ENCODE measurements at regions not wholly inside any gene's neighbourhood (a gene's known extent, or its start where the extent isn't known, plus 50 kb on each side); places are given as distances from the start of the nearest gene placed in this dataset.
"Not testable (repeated sequence)": the region's sequence is repeated elsewhere in the genome, so short reads cannot be mapped to it uniquely, and the experiment has no call there.

DNA sequence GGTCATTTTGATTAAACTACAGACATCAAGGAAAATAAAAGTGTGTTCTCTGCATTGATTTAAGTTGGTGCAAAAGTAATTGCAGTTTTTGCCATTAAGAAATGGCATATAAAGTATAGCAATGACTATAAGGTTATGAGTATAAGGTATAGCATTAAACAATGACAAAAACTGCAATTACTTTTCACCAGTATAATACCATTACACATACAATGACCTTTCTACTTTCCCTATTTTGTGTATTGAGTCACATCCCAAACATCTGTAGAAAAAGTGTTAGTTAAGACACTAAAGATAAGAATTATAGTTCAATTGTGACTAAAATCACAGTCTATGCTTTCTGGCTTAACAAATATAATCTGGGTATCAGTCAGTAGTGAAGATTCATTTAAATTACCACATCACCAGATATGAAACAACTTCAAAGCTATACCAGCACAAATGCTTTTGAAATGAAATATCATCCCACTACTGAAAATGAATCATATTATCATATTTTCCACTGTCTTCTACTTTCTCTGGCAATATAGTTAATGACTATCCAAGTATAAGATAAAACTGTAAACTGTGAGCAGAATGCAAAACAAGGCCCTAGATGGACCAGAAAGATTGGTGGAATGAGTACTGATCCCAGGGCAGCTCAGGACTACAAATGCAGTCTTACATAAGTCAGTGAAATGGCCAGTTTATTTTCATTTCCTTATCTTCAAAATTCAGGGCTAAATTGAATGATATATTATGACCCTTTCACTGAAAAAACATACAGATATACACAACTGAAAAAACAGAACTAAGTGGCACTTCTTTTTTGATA lies 241.1 kb downstream of the ANTXR2 start:
- Histone ChIP-seq H3K4me1 (ENCODE audit: insufficient read depth, poor library complexity, severe bottlenecking) (no peaks in the 10 kb centered on the region), H3K27me3 (ENCODE audit: insufficient read depth, poor library complexity, severe bottlenecking) (no peaks in the 10 kb centered on the region), H3K36me3 (ENCODE audit: low read depth) (no peaks in the 10 kb centered on the region), H3K27ac (ENCODE audit: poor library complexity, severe bottlenecking) (no peak overlapping the region), H3K4me3 (ENCODE audit: severe bottlenecking) (no peak overlapping the region), H3K9me3 (ENCODE audit: severe bottlenecking) (no peaks in the 10 kb centered on the region)
- DNase-seq (ENCODE audit: low spot score) (no peak), ATAC-seq (ENCODE audit: low read depth) (no peak)
- TF ChIP-seq, protein P1, sequence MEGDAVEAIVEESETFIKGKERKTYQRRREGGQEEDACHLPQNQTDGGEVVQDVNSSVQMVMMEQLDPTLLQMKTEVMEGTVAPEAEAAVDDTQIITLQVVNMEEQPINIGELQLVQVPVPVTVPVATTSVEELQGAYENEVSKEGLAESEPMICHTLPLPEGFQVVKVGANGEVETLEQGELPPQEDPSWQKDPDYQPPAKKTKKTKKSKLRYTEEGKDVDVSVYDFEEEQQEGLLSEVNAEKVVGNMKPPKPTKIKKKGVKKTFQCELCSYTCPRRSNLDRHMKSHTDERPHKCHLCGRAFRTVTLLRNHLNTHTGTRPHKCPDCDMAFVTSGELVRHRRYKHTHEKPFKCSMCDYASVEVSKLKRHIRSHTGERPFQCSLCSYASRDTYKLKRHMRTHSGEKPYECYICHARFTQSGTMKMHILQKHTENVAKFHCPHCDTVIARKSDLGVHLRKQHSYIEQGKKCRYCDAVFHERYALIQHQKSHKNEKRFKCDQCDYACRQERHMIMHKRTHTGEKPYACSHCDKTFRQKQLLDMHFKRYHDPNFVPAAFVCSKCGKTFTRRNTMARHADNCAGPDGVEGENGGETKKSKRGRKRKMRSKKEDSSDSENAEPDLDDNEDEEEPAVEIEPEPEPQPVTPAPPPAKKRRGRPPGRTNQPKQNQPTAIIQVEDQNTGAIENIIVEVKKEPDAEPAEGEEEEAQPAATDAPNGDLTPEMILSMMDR (IDR thresholded peaks at IDR 0.05; ENCODE audit: poor library complexity, severe bottlenecking) = no peak

DNA sequence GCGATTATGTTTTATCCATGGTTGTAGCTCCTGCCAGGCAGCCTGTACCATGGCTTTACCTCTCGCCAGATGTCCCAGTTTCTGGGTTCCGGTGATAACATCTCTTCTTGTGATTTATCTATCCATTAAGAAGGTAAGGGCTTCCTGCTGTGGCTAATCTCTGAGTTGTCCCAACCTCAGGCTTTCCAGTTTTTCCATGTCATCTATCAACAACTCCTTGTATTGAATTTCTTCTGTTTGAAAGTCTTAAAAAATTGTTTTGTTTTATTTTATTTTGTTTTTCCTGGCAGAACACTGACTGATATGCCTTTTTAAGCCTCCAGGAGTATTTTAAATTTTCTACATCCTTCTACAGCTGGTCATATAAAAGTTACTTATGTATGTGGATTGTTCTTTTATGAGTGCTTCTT lies 241.9 kb downstream of the ANTXR2 start:
- TF ChIP-seq, protein P1 (IDR thresholded peaks at IDR 0.05; ENCODE audit: poor library complexity, severe bottlenecking) = no peak
- Histone ChIP-seq H3K27me3 (ENCODE audit: insufficient read depth, poor library complexity, severe bottlenecking) (no peaks in the 10 kb centered on the region), H3K36me3 (ENCODE audit: low read depth) (no peaks in the 10 kb centered on the region), H3K4me3 (ENCODE audit: severe bottlenecking) (no peak overlapping the region), H3K27ac (ENCODE audit: poor library complexity, severe bottlenecking) (no peak overlapping the region), H3K4me1 (ENCODE audit: insufficient read depth, poor library complexity, severe bottlenecking) (no peaks in the 10 kb centered on the region), H3K9me3 (ENCODE audit: severe bottlenecking) (no peaks in the 10 kb centered on the region)
- no peak for DNase-seq (ENCODE audit: low spot score)
- ATAC-seq (ENCODE audit: low read depth) = no peak

- no peaks in the 10 kb centered on the region for H3K27me3 ChIP-seq (ENCODE audit: insufficient read depth, poor library complexity, severe bottlenecking)
- DNase-seq (ENCODE audit: low spot score) = no peak
- no peak overlapping the region for H3K4me3 ChIP-seq (ENCODE audit: severe bottlenecking)
- TF ChIP-seq, protein P1 (IDR thresholded peaks at IDR 0.05; ENCODE audit: poor library complexity, severe bottlenecking) = no peak
- ATAC-seq (ENCODE audit: low read depth) = no peak
- H3K27ac ChIP-seq (ENCODE audit: poor library complexity, severe bottlenecking) = no peak overlapping the region
- H3K9me3 ChIP-seq (ENCODE audit: severe bottlenecking) = no peaks in the 10 kb centered on the region
- no peaks in the 10 kb centered on the region for H3K36me3 ChIP-seq (ENCODE audit: low read depth)
- H3K4me1 ChIP-seq (ENCODE audit: insufficient read depth, poor library complexity, severe bottlenecking) = no peaks in the 10 kb centered on the region
Observed at GRCh38 chr4:79827283-79827682, 245.7 kb downstream of the ANTXR2 start.

DNA sequence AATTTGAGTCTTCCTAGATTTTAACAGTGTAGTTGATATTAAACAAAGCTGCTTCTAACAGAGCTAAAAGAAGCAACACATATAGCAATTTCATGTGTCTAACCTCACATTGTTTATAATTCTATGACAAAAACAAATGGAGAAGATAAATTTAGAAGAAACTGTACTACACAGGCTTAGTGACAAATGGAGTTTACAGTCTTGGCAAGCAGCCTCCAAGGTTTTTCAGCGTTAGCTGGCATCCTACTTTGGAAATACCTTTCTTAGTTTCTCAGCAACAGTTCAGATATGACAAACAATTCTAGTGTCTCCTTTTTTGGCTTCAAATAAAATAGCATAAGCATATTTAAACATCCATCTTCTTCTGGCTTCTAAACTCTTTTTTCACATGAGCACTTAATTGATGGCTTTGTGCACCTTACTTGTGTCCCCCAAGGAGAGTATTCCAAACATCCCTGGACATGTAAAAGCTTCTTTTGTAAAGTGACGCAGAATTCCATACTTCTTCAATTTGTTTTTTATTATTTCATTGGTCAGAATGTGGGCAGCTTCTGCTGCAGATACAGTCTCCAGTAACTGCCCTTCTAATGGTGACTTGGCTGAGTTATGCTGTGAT lies 249.8 kb downstream of the ANTXR2 start:
- Histone ChIP-seq H3K27me3 (ENCODE audit: insufficient read depth, poor library complexity, severe bottlenecking) (no peaks in the 10 kb centered on the region), H3K4me3 (ENCODE audit: severe bottlenecking) (no peak overlapping the region), H3K36me3 (ENCODE audit: low read depth) (no peaks in the 10 kb centered on the region), H3K9me3 (ENCODE audit: severe bottlenecking) (no peaks in the 10 kb centered on the region), H3K4me1 (ENCODE audit: insufficient read depth, poor library complexity, severe bottlenecking) (no peaks in the 10 kb centered on the region), H3K27ac (ENCODE audit: poor library complexity, severe bottlenecking) (no peak overlapping the region)
- DNase-seq (ENCODE audit: low spot score) (no peak), ATAC-seq (ENCODE audit: low read depth) (no peak)
- TF ChIP-seq, protein P1 (IDR thresholded peaks at IDR 0.05; ENCODE audit: poor library complexity, severe bottlenecking) = no peak

DNA sequence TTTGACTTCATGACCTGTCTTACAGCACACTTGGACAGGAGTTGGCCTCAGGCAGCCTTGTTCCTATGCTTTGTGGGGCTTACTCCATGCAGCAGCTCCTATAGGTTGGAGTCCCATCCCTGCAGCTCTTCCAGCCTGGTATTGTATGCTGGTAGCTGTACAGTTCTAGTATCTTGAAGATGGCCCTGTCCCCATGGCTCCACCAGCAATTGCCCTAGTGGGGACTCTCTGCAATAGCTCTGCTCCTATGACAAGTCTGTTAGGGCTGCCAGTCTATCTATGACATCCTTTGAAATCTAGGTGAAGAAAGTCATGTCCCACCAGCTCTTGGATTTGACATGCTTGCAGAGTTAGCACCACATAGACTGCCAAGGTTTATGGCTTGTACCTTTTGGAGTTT lies 252.6 kb downstream of the ANTXR2 start:
- no peaks in the 10 kb centered on the region for H3K4me1 ChIP-seq (ENCODE audit: insufficient read depth, poor library complexity, severe bottlenecking)
- DNase-seq (ENCODE audit: low spot score) = no peak
- no peaks in the 10 kb centered on the region for H3K9me3 ChIP-seq (ENCODE audit: severe bottlenecking)
- TF ChIP-seq, protein P1 (IDR thresholded peaks at IDR 0.05; ENCODE audit: poor library complexity, severe bottlenecking) = no peak
- ATAC-seq (ENCODE audit: low read depth) = no peak; the same call in 2 of the 3 replicates
- H3K27ac ChIP-seq (ENCODE audit: poor library complexity, severe bottlenecking) = no peak overlapping the region
- H3K27me3 ChIP-seq (ENCODE audit: insufficient read depth, poor library complexity, severe bottlenecking) = no peaks in the 10 kb centered on the region
- no peaks in the 10 kb centered on the region for H3K36me3 ChIP-seq (ENCODE audit: low read depth)
- no peak overlapping the region for H3K4me3 ChIP-seq (ENCODE audit: severe bottlenecking)

- H3K27ac ChIP-seq (ENCODE audit: poor library complexity, severe bottlenecking); H3K9me3 ChIP-seq (ENCODE audit: severe bottlenecking); ATAC-seq (ENCODE audit: low read depth); H3K27me3 ChIP-seq (ENCODE audit: insufficient read depth, poor library complexity, severe bottlenecking); H3K36me3 ChIP-seq (ENCODE audit: low read depth); DNase-seq (ENCODE audit: low spot score); H3K4me3 ChIP-seq (ENCODE audit: severe bottlenecking); H3K4me1 ChIP-seq (ENCODE audit: insufficient read depth, poor library complexity, severe bottlenecking): not testable (repeated sequence)
Observed at GRCh38 chr4:79807933-79808332, 265.1 kb downstream of the ANTXR2 start.

All from RWPE2 (cell line).